Pancreas (tissue), 10 donors: ENCODE measurements at regions not wholly inside any gene's neighbourhood (a gene's known extent, or its start where the extent isn't known, plus 50 kb on each side); places are given as distances from the start of the nearest gene placed in this dataset.

Source experiments
- ATAC-seq, 4 donors: fragments of 200-7000 bp; cut with Tn5 transposase; one replicate each; pipeline versions ENCODE4 v1.8.0 to v1.9.1; 2020; ENCODE audit warnings: mild to moderate bottlenecking in 4 of 4, moderate library complexity in 4 of 4
- DNase-seq, 6 donors: peaks; one replicate each; pipeline ENCODE4 v3.0.0-alpha.2; 2020
- FAIRE-seq: peaks from 2 replicates; lab custom pipeline; 2012; peaks lifted over from hg19 to GRCh38; lab: Jason Lieb, UNC
- H3K27ac ChIP-seq, 4 donors: fragments of 200-600 bp; sonication (generic); 1 replicate in 3 of 4; 2 replicates in 1 of 4; pipeline versions ENCODE4 v1.5.0 to v1.8.0; 2020
- H3K27me3 ChIP-seq, 4 donors: fragments of 200-600 bp; one replicate each; pipeline ENCODE4 v1.8.0; 2021
- H3K36me3 ChIP-seq, 3 donors: fragments of 200-600 bp; sonication (generic) in 1 of 3; one replicate each; pipeline versions ENCODE4 v1.5.0 to v1.8.0; 2020 to 2021
- H3K4me1 ChIP-seq, 3 donors: fragments of 200-600 bp; one replicate each; pipeline ENCODE4 v1.8.0; 2021
- H3K4me3 ChIP-seq, 4 donors: fragments of 200-600 bp; sonication (generic) in 2 of 4; one replicate each; pipeline versions ENCODE4 v1.5.0 to v1.8.0; 2020 to 2021
- H3K9me3 ChIP-seq, 4 donors: fragments of 200-600 bp; one replicate each; pipeline ENCODE4 v1.8.0; 2021
- WGBS, 2 donors: extraction: QIAGEN DNeasy Blood & Tissue Kit; methylation state at CpG; one replicate each; pipeline ENCODE4 v1.1.7; 2013; 5-methylcytosine and 5-hydroxymethylcytosine counted together
- intact Hi-C, 3 donors: fragments of 100-400 bp; cut with DNase I; formaldehyde crosslinking; loops; one replicate each; pipeline versions ENCODE4 v1.11.1 to v1.14.2; 2022
- TF ChIP-seq, protein P1 (sequence below), 4 donors: fragments of 200-600 bp; sonication (generic) in 3 of 4; IDR thresholded peaks; one replicate each; pipeline versions ENCODE4 v1.5.0 to v1.8.0; 2021; ENCODE audit warnings: antibody characterized with exemption in 4 of 4
- donor health status: healthy with polysubstance abuse.
- donor health status: DM: no; HTN: no; CAD: no; lungs with moderate emphysema.
- donor health status: DM: no; HTN: no; CAD: no.
- donor health status: control.
- donor health status: control.
- donor health status: Bipolar disorder and iron deficiency.
- donor health status: DM: yes; HTN: yes; CAD: no.
- donor health status: DM: no; HTN: no; CAD: no.
- donor health status: DM: no; HTN: no; CAD: no.
- donor health status: DM: yes; HTN: yes; CAD: no.

DNA sequence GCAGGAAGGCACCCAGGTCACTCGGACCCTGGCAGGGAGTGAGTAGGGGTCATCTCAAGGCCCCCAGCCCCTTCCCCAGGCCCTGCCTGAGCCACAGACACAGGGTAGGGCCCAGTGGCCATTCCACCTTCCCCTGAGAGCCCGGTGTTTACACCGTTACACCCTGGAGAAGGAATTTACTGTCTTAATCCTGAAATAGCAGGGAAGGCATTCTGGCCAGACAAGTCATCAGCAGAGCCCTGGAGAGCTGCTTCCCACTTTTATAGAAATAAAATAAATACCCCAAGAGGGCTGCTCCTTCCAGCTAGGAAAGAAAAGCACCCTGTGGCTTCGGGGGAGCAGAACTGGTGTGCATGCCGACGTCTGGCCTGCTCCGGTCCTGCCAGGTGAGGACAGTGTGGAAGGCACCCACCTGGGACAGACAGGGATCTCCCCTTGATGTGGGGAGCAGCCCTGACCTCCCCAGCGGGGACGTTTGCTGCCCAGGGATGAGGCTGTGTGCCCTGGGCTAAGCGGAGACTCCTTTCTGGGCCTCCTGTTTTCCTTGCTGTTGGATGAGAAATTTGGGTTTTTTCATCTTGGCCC is 180.0 kb downstream of the MN1 start:
- 70 to 74% methylated on average over 10 of the region's 10 CpGs for WGBS, 2 donors
- Histone ChIP-seq H3K36me3 (no peaks in the 10 kb centered on the region), H3K9me3 (no peaks in the 10 kb centered on the region), H3K4me1 (no peaks in the 10 kb centered on the region), H3K27ac (no peak overlapping the region), H3K4me3 (no peak overlapping the region), H3K27me3 (no peaks in the 10 kb centered on the region)
- TF ChIP-seq, protein P1, sequence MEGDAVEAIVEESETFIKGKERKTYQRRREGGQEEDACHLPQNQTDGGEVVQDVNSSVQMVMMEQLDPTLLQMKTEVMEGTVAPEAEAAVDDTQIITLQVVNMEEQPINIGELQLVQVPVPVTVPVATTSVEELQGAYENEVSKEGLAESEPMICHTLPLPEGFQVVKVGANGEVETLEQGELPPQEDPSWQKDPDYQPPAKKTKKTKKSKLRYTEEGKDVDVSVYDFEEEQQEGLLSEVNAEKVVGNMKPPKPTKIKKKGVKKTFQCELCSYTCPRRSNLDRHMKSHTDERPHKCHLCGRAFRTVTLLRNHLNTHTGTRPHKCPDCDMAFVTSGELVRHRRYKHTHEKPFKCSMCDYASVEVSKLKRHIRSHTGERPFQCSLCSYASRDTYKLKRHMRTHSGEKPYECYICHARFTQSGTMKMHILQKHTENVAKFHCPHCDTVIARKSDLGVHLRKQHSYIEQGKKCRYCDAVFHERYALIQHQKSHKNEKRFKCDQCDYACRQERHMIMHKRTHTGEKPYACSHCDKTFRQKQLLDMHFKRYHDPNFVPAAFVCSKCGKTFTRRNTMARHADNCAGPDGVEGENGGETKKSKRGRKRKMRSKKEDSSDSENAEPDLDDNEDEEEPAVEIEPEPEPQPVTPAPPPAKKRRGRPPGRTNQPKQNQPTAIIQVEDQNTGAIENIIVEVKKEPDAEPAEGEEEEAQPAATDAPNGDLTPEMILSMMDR (IDR thresholded peaks at IDR 0.05) = no peak
- FAIRE-seq = no peak
- DNase-seq = no peak
- intact Hi-C loops = no loop called here
- ATAC-seq = no peak

DNA sequence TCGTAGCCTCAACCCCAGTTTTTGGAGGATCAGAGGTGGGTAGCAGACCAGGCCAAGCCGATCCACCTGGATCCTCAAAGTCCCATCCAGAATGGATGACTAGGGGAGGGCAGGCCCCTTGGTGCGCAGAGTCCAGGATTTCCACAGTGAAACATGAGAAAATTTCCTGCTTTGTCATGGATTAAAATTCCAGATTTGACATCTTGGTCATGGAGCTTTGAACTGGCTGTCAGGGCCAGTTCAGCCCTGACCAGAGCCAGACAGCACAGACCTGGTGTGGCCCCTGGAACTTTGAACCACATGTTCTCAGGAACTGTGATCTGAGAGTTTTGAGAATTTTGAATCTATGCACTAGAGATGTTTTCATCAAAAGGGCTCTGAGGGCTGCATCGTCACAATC is 177.5 kb downstream of the MN1 start:
- ATAC-seq = no peak

DNA sequence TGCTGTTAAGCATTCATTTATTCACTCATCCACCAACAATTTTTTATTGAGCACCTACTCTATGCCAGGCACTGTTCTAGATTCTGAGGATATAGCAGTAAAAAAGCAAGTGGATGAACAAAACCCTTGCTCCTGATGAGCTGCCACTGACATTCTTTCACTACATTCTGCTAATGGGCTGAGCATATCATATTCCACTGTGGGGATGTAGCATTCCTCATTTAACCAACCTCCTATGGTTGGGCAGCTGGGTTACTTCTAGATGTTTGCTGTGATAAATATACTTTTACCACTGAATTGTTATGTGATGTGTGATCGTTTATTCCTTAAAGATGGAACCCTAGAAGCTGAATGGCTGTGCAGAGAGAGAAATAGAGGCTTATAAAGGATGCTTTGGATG is 176.9 kb downstream of the MN1 start:
- 0 to 2% methylated on average over 1 of the region's 1 CpG for WGBS, 2 donors
- intact Hi-C loops = no loop called here
- FAIRE-seq (no peak), DNase-seq (no peak), ATAC-seq (no peak)
- Histone ChIP-seq H3K4me1 (no peaks in the 10 kb centered on the region), H3K9me3 (no peaks in the 10 kb centered on the region), H3K27me3 (no peaks in the 10 kb centered on the region), H3K27ac (no peak overlapping the region), H3K4me3 (no peak overlapping the region), H3K36me3 (no peaks in the 10 kb centered on the region)
- TF ChIP-seq, protein P1 (IDR thresholded peaks at IDR 0.05) = no peak

More for the DNA sequence above, 177.5 kb downstream of the MN1 start:
- TF ChIP-seq, protein P1 (IDR thresholded peaks at IDR 0.05) = no peak
- Histone ChIP-seq H3K4me1 (no peaks in the 10 kb centered on the region), H3K36me3 (no peaks in the 10 kb centered on the region), H3K4me3 (no peak overlapping the region), H3K9me3 (no peaks in the 10 kb centered on the region), H3K27me3 (no peaks in the 10 kb centered on the region), H3K27ac (no peak overlapping the region)
- FAIRE-seq = no peak
- intact Hi-C loops = no loop called here
- 90 to 92% methylated on average over 4 of the region's 4 CpGs for WGBS, 2 donors
- DNase-seq = no peak

DNA sequence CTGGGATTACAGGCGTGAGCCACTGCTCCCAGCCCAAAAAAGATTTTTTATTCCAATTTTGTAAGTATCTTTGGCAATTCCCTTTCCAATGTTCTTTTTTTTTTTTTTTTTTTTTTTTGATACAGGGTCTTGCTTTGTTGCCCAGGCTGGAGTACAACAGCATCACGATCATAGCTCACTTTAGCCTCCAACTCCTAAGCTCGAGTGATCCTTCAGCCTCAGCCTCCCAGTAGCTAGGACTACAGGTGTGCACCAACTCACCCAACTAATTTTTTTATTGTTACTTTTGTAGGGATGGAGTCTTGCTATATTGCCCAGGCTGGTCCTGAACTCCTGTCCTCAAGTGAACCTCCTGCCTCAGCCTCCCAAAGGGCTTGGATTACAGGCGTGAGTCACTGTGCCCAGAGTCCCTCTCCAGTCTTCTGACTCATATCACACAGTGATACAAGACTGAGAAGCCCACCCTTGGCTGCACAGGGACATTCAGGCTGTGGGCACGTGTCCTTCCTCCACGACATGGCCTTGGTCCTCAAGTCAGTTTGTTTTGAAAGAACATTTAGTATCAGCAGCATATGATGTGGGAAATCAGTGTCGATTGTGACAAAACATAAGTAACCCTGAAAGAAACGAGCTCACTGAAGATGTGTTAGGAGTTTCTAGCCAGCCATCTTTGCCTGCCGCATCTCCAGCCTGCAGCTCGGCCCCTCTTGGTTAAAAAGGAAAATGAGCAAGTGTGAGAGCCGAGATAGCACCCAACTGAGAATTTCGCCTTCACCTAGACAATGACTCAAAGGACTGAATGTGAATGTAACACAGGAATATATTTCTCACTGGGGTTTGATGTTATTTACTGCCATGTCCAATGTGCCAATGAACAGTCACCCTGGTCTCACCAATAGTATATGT is 175.5 kb downstream of the MN1 start:
- ATAC-seq = no peak
- H3K27ac ChIP-seq = no peak overlapping the region
- no peak overlapping the region for H3K4me3 ChIP-seq
- no peaks in the 10 kb centered on the region for H3K4me1 ChIP-seq
- no peaks in the 10 kb centered on the region for H3K27me3 ChIP-seq
- no peak for DNase-seq
- intact Hi-C loops = no loop called here
- no peak for FAIRE-seq
- no peaks in the 10 kb centered on the region for H3K9me3 ChIP-seq
- WGBS, 2 donors = 75 to 77% methylated on average over 12 of the region's 12 CpGs
- TF ChIP-seq, protein P1 (IDR thresholded peaks at IDR 0.05) = no peak
- no peaks in the 10 kb centered on the region for H3K36me3 ChIP-seq
